ENCODE measurements at regions not wholly inside any gene's neighbourhood (a gene's known extent, or its start where the extent isn't known, plus 50 kb on each side); places are given as distances from the start of the nearest gene placed in this dataset.
"Not testable (repeated sequence)": the region's sequence is repeated elsewhere in the genome, so short reads cannot be mapped to it uniquely, and the experiment has no call there.

DNA sequence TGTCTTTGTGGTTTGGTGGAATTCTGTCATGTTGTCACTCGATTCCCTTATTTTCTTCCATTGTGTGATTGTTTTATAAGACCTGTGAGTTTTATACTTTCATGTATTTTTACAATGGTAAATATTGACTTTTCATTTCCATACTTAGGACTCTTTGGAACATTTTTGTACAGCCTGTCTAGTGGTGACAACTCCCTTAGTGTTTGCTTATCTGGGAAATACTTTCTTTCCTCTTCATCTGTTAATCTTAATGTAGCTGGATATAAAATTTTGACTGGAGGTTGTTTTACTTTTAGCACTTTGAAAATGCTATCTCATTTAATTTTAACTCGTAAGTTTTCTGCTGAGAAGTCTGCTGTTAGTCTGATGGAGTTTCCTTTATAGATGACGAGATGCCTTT is 310.5 kb downstream of the NUF2 start:
- H3K4me1 ChIP-seq (ENCODE audit: insufficient read depth, low read length): no peaks in the 10 kb centered on the region
- H3K4me3 ChIP-seq (ENCODE audit: insufficient read depth, low read length): no peak overlapping the region
- no peaks in the 10 kb centered on the region for H3K9me3 ChIP-seq (ENCODE audit: low read depth, low read length)
- TF ChIP-seq, protein P1, sequence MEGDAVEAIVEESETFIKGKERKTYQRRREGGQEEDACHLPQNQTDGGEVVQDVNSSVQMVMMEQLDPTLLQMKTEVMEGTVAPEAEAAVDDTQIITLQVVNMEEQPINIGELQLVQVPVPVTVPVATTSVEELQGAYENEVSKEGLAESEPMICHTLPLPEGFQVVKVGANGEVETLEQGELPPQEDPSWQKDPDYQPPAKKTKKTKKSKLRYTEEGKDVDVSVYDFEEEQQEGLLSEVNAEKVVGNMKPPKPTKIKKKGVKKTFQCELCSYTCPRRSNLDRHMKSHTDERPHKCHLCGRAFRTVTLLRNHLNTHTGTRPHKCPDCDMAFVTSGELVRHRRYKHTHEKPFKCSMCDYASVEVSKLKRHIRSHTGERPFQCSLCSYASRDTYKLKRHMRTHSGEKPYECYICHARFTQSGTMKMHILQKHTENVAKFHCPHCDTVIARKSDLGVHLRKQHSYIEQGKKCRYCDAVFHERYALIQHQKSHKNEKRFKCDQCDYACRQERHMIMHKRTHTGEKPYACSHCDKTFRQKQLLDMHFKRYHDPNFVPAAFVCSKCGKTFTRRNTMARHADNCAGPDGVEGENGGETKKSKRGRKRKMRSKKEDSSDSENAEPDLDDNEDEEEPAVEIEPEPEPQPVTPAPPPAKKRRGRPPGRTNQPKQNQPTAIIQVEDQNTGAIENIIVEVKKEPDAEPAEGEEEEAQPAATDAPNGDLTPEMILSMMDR (IDR thresholded peaks at IDR 0.05; ENCODE audit: extremely low read depth, low read depth, low read length): no peak
- DNase-seq (ENCODE audit: insufficient read length, low spot score, missing footprints): no peak
- H3K36me3 ChIP-seq (ENCODE audit: insufficient read depth, low read length): no peaks in the 10 kb centered on the region
- H4K20me1 ChIP-seq (ENCODE audit: insufficient read depth, low read length): no peaks in the 10 kb centered on the region
- no peak overlapping the region for H2AFZ ChIP-seq (ENCODE audit: low read length)
- H3K27me3 ChIP-seq (ENCODE audit: insufficient read depth, low read length): no peaks in the 10 kb centered on the region
- no peak overlapping the region for H3K27ac ChIP-seq (ENCODE audit: low read depth, low read length)
- no peak overlapping the region for H3K4me2 ChIP-seq (ENCODE audit: insufficient read depth, low read length)
- no peaks in the 10 kb centered on the region for H3K79me2 ChIP-seq (ENCODE audit: insufficient read depth, low read length)

- Histone ChIP-seq H3K27me3 (ENCODE audit: insufficient read depth, low read length) (no peaks in the 10 kb centered on the region), H3K79me2 (ENCODE audit: insufficient read depth, low read length) (no peaks in the 10 kb centered on the region), H3K4me1 (ENCODE audit: insufficient read depth, low read length) (no peaks in the 10 kb centered on the region), H4K20me1 (ENCODE audit: insufficient read depth, low read length) (no peaks in the 10 kb centered on the region), H2AFZ (ENCODE audit: low read length) (no peak overlapping the region), H3K4me2 (ENCODE audit: insufficient read depth, low read length) (no peak overlapping the region), H3K36me3 (ENCODE audit: insufficient read depth, low read length) (no peaks in the 10 kb centered on the region), H3K4me3 (ENCODE audit: insufficient read depth, low read length) (no peak overlapping the region), H3K27ac (ENCODE audit: low read depth, low read length) (no peak overlapping the region), H3K9me3 (ENCODE audit: low read depth, low read length) (no peaks in the 10 kb centered on the region)
- DNase-seq (ENCODE audit: insufficient read length, low spot score, missing footprints): no peak
- TF ChIP-seq, protein P1 (IDR thresholded peaks at IDR 0.05; ENCODE audit: extremely low read depth, low read depth, low read length): no peak
These were observed 311.6 kb downstream of the NUF2 start for GRCh38 chr1:163633366-163633765.

GRCh38 chr1:163645676-163646075 is 323.9 kb downstream of the NUF2 start:
- not testable (repeated sequence) for H3K79me2 ChIP-seq (ENCODE audit: insufficient read depth, low read length); H3K36me3 ChIP-seq (ENCODE audit: insufficient read depth, low read length); H3K4me1 ChIP-seq (ENCODE audit: insufficient read depth, low read length); H3K4me2 ChIP-seq (ENCODE audit: insufficient read depth, low read length); H4K20me1 ChIP-seq (ENCODE audit: insufficient read depth, low read length); DNase-seq (ENCODE audit: insufficient read length, low spot score, missing footprints); H3K4me3 ChIP-seq (ENCODE audit: insufficient read depth, low read length); H3K9me3 ChIP-seq (ENCODE audit: low read depth, low read length); H3K27ac ChIP-seq (ENCODE audit: low read depth, low read length); H2AFZ ChIP-seq (ENCODE audit: low read length); H3K27me3 ChIP-seq (ENCODE audit: insufficient read depth, low read length)

GRCh38 chr1:163650624-163651023 is 328.9 kb downstream of the NUF2 start:
- no peaks in the 10 kb centered on the region for H3K9me3 ChIP-seq (ENCODE audit: low read depth, low read length)
- DNase-seq (ENCODE audit: insufficient read length, low spot score, missing footprints): no peak
- no peak overlapping the region for H3K27ac ChIP-seq (ENCODE audit: low read depth, low read length)
- H4K20me1 ChIP-seq (ENCODE audit: insufficient read depth, low read length): no peaks in the 10 kb centered on the region
- H3K79me2 ChIP-seq (ENCODE audit: insufficient read depth, low read length): no peaks in the 10 kb centered on the region
- no peaks in the 10 kb centered on the region for H3K27me3 ChIP-seq (ENCODE audit: insufficient read depth, low read length)
- H3K4me1 ChIP-seq (ENCODE audit: insufficient read depth, low read length): no peaks in the 10 kb centered on the region
- TF ChIP-seq, protein P1 (IDR thresholded peaks at IDR 0.05; ENCODE audit: extremely low read depth, low read depth, low read length): no peak
- no peak overlapping the region for H3K4me2 ChIP-seq (ENCODE audit: insufficient read depth, low read length)
- H3K36me3 ChIP-seq (ENCODE audit: insufficient read depth, low read length): no peaks in the 10 kb centered on the region
- no peak overlapping the region for H3K4me3 ChIP-seq (ENCODE audit: insufficient read depth, low read length)
- H2AFZ ChIP-seq (ENCODE audit: low read length): no peak overlapping the region
